Cardiac septum (tissue), 1 donor: ENCODE measurements at regions not wholly inside any gene's neighbourhood (a gene's known extent, or its start where the extent isn't known, plus 50 kb on each side); places are given as distances from the start of the nearest gene placed in this dataset.
"Not testable (repeated sequence)": the region's sequence is repeated elsewhere in the genome, so short reads cannot be mapped to it uniquely, and the experiment has no call there.

Experiments used
- DNase-seq: peaks from one replicate; pipeline ENCODE4 v3.0.0-alpha.2; 2020; ENCODE audit warnings: low spot score
- intact Hi-C: fragments of 100-400 bp; cut with DNase I; formaldehyde crosslinking; loops from one replicate; pipeline ENCODE4 v1.14.0; 2022
- donor health status: DM: no; HTN: no; CAD: no.

DNA sequence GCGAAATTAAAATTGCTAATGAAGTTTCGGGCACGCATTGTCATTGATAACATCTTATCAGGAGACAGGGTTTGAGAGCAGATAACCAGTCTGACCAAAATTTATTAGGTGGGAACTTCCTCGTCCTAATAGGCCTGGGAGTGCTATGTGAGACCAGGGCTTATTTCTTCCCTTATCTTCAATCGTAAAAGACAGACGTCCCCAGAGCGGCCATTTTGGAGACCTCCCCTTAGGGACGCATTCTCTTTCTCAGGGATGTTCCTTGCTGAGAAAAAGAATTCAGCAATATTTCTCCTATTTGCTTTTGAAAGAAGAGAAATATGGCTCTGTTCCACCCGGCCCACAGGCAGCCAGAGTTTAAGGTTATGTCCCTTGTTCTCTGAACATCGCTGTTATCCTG, 184.7 kb downstream of the OSTF1 start:
- intact Hi-C loops, DNase-seq: not testable (repeated sequence)

DNA sequence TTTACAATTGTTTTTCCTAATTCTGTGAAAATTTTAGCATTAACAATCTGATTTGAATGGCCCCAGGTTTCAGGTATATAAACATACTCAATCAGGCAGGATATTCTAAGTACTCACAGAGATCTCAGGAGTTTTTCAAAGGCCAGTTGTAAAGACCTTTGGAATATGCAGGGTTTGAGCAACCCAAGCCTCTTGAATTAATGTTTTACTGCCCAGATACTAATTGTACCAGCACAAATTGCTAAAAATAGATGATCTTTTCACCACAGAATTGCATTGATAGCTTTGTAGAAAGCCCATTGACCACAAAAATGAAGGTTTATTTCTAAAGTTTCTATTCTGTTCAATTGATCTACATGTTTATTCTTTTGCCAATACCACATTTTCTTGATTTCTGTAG, 186.5 kb downstream of the OSTF1 start:
- intact Hi-C loops = no loop called here
- no peak for DNase-seq

DNA sequence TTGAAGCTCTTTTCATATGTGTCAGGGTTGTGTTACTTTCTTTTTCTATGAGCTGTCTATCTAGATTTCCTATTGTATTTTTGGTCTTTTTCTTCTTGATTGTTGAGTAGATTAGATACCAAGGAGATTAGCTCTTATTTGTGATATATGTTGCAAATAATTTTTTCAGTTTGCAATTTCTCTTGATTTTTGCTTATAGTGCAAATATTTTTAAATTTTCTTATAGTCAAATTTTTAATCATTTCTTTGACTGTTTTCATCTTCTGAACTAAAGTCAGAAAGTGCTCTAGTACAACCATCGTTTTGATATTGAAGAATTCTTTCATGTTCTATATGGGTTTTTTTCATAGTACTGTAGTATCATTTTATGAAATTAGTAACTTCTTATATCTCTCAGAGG, 193.7 kb downstream of the OSTF1 start:
- no peak for DNase-seq
- intact Hi-C loops = no loop called here

DNA sequence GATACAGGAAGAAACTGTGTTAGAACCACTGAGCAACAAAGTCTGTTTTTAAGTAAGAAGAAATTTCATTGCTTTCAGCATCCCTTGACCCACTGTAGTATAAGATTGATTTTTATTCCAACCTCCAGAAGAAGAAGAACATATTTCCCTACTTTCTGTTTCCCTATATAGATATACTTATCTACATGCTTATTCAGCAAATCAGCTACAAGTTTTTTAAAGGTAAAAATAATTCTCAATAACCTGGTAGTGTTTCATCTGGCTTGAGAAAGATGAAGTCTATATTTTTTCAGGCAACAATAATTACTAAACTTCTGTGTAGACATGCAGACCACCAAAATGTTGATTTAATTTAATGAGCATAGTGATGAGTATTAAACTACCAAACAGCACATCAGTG, 201.0 kb downstream of the OSTF1 start:
- intact Hi-C loops = no loop called here
- no peak for DNase-seq

DNA sequence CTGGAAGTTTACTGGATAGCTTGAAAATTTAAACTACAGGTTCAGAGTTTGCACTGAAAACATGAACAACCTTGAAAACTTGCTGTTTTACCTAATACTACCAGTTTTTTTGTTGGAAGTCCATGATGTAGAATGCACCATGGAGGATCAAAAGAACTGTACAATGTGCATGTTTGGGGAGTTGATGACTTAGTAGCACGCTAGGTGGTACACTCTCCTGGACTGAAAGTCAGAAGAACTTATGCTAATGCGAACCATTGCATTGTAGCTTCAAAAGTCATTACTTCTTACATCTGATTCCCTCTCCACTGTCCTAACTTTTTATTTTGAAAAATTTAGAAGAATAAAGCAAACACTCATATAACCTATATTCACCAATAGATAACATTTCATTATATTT, 211.0 kb downstream of the OSTF1 start:
- DNase-seq = no peak
- intact Hi-C loops = no loop called here

DNA sequence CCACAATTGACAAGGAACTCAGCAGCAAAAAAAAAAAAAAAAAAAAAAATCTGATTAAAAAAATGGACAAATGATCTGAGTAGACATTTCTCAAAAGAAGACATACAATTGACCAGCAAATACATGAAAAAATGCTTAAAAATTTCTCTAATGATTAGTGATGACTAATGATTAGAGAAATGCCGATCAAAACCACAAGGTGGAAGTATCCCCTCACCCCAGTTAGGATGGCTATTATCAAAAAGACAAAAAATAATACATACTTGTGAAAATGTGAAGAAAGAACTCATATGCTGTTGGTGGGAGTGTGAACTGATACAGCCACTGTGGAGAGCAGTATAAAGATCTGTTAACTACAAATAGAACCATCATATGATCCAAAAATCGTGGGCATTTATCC, 245.3 kb downstream of the OSTF1 start:
- no peak for DNase-seq
- intact Hi-C loops = loop anchor here (10.0 kb wide), 1 partner anchor 531 kb away; no protein-coding TSS in a partner anchor

DNA sequence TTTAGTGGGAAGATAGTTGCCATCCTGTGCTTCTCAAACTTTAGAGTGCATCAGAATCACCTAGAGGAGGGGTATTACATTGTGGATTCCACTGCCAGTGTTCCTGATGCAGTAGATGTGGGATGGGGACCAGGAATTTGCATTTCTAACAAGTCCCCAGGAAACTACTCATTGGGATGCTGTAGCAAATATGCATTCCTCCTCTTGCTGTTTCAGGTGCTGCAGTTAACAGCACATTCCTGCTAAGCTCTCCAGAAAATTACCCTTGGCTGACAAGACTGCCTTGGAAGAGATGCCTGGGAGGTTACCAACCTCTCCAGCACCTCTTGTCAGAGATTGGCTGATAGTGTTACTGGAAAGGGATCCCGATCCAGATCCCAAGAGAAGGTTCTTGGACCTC, 270.5 kb downstream of the OSTF1 start:
- DNase-seq = no peak
- intact Hi-C loops = no loop called here

DNA sequence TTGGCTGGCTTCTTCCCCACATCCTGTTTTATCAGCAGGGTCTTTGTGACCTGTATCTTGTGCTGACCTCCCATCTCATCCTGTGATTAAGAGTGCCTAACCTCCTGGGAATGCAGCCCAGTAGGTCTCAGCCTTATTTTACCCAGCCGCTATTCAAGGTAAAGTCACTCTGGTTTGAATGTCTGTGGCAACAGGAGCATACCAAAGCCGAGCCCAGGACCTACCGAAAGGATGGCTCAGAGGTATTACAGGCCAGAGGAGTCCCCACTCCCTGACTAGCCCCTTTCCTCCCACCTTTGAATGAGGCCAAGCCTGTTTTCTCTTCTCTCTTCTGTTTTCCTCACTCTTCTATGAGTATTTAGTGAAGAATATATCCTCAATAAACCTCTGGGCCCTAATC, 271.3 kb downstream of the OSTF1 start:
- intact Hi-C loops = no loop called here
- DNase-seq = no peak

DNA sequence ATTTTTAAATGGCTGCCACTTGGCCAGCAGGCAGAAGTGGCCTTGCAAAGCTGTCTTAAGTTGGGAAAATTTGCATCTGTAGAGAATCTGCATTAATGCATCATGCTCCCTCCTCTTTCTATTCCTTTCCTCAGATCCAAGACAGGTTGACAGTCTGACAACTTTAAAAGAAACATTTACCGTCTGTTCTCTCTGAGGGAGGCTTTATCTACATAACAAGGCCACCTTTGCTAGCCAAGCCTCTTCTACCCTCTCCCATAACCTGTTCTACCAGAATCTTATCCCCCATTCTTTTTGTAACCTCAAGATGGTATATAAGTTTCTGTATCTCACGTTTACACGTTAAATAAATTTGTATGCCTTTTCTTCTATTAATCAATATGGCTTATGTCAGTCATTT, 271.9 kb downstream of the OSTF1 start:
- intact Hi-C loops = no loop called here
- no peak for DNase-seq

DNA sequence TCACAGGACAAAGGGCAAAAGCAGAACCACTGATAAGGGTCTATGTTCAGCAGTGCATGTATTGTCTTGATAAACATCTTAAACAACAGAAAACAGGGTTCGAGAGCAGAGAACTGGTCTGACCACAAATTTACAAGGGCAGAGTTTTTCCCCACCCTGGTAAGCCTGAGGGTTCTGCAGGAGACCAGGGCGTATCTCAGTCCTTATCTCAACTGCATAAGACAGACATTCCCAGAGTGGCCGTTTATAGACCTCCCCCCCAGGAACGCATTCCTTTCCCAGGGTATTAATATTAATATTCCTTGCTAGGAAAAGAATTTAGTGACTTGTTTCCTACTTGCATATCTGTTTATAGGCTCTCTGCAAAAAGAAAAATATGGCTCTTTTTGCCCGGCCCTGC, 274.1 kb downstream of the OSTF1 start:
- intact Hi-C loops, DNase-seq: not testable (repeated sequence)

DNA sequence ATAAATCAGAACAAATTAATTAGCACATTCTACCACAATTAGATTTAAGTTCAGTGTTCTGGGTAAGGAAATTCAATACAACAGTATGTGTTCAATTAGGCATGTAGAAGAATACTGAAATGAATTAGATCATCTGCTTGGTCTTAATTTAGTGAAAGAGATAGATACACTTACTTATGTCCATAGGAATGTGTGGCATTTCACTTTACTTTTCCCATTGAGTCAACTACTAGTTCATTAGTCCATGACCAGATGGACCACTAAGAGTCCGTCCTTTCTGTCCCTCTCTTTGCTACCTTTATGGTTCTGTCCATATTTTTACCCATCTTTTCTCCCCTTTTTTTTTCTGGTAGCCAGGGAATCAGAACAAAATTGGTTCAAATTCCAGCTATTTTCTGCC, 276.9 kb downstream of the OSTF1 start:
- intact Hi-C loops = no loop called here
- DNase-seq = no peak

DNA sequence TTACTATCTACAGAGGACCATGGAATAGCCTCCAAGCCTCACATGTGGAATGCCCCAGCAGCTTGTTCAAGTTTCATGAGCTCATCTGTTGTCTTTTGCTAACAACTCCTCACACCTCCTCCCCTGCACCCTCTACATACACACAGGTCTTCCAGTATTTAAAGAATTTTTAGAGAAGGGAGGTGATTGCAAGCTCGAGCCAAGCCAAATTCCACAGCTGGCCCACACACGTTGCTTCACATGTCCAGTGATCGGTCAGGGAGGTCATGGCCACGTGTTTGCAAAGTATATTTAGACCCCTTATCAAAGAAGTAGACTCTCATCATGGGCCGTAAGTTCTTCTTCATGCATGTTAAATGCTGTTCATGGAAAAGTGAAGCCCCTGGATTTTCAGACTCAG, 281.7 kb downstream of the OSTF1 start:
- intact Hi-C loops = no loop called here
- no peak for DNase-seq

DNA sequence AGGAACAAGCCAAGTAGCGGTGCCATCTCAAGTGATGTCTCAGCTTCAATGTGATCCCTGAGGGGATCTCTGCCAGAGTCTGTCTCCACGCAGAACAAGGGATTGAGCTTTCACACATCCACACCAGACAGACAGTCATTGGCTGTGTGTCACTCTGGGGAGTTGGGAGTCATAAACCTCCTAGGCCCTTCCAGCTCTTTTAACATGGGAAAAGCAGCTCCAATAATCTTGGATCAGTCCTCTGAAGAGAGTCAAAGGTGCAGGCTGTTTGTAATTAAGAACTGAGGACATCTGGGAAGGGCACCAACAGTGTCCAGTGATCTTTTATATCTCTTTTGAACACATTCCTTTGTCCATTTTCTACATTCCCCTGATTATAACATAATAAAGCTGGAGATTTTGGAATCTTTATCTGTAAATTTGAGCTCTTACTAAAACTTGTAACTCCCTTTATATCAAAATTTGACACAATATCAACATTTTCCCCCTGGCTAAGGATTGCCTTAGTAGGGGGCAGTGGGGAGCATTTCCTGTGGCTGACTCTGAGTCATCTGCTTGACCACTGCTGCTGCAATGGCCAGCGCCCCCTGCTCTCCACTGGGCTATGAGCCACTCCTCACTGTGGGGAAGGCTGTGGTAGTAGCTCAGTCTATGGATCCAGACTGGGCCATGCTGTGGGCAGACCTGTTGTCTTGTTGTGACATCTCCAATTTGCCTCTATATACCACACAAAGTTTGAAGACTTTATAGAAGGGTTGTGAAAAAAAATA, 284.4 kb downstream of the OSTF1 start:
- DNase-seq = no peak
- intact Hi-C loops = no loop called here

DNA sequence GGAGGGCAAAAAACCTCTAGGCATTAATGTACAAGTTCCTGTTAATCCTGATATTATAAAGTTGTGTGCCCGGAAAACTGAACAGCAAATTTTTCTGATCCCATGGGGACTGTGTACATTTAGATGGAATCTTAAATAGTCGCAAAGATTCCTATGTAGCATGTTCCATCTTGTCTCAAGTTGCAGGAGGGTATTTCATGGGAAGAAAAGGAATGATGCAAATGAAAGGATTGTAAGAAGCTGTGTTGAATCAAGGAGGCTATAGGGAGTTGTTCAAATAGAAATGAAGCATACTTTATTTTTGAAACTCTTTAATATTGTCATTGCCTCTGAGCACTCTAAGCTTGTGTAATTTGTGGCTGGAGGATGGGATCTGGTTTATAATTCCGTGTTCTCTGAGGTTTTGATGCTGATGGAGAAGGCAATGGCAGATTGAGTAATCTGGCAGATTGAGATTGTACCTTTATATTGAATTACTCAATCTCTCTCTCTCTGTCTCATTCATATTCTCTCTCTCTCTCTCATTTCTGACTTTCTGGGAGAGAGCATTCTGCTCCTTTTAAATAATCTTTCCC, 288.5 kb downstream of the OSTF1 start:
- intact Hi-C loops = no loop called here

DNA sequence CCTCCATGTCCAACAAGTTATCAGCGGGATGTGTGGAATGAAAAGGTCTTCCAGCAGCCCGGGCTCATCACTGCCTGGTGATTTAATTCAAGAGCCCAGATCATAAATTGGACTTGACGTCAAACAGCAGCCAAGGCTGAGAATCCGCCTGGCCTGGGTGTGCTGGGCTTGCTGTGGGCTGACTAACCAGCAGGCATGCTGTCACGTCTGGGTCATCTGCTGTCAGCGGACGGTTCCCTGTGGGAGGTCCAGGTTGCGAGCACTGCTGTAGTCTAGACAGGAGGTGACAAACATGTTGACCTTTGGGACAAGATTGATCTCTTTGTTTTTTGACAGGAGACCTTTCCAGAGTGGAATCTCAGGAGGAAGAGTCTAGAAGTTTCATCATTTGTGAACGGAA, 289.7 kb downstream of the OSTF1 start:
- no peak for DNase-seq
- intact Hi-C loops = no loop called here

More for the DNA sequence above, 288.5 kb downstream of the OSTF1 start:
- DNase-seq = no peak

DNA sequence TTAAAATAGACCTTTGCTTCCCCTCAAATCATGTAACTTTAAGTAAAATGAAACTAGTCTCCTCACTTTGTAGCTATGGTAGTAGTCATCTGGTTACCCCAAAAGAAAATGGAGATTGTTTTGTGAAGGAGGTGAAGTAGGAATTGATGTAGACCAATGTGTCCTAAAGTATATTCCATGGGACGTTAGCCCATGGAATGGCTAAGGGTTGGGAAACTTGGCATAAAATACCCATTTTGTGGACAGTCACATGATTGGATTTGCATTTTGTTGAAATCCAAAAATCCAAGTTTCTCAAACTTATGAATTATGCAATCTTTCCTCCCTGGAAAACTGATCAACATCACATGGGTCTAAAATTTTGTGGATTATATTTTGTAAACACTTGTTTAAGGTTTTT, 290.6 kb downstream of the OSTF1 start:
- intact Hi-C loops = no loop called here
- DNase-seq = no peak

DNA sequence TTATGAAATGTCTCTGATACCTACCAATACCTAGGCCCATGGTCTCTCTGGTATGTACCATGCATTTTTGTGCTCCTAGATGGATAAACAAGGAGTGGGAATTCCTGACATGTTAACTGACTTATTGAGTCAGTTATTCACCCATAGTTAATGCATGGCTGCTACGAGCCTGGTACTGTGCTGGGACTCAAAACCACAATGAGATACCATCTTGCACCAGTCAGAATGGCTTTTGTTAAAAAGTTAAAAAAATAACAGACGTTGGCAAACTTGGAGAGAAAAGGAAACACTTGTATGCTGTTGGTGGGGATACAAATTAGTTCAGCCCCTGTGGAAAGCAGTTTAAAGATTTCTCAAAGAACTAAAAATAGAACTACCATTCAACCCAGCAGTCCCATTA, 293.8 kb downstream of the OSTF1 start:
- intact Hi-C loops = no loop called here

DNA sequence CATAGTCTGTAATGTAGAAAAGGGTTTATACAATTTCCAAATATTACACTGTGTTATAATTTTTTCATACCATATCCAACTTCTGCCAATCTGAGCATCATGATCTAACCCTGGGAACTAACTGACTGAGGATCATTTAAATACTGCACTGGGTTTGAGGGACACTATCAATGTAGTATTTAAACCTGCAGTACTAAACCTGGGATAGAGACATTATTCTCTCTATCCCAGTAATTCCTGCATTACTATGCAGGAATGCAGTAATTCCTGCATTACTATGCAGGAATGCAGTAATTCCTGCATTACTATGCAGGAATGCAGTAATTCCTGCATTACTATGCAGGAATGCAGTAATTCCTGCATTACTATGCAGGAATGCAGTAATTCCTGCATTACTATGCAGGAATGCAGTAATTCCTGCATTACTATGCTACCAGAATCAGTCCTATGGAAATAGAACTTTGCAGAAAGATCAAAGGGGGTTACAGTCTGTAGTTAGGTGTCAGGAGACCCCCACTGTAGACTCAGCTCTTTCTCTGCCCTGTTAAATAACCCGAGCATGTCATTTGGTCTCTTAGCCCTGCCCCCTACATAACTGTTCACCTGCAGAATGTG, 295.2 kb downstream of the OSTF1 start:
- intact Hi-C loops = not testable (repeated sequence)

More for the DNA sequence above, 293.8 kb downstream of the OSTF1 start:
- no peak for DNase-seq

DNA sequence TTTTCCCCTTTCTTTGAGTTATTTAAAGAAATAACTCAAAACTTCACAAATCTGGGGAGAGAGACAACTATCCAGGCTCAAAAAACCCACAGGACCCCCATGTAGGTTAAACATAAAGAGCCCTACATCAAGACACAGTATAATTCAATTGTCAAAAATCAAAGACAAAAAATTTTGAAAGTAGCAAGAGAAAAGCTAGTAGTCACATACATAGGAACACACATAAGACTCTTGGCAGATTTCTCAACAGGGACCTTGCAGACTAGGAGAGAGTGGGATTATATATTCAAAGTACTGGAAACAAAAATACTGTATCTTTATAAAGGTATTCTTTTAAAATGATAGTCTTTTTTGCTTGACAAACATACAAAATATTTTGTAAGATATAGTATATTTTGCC, 296.9 kb downstream of the OSTF1 start:
- no peak for DNase-seq
- intact Hi-C loops = no loop called here

More for the DNA sequence above, 295.2 kb downstream of the OSTF1 start:
- not testable (repeated sequence) for DNase-seq

DNA sequence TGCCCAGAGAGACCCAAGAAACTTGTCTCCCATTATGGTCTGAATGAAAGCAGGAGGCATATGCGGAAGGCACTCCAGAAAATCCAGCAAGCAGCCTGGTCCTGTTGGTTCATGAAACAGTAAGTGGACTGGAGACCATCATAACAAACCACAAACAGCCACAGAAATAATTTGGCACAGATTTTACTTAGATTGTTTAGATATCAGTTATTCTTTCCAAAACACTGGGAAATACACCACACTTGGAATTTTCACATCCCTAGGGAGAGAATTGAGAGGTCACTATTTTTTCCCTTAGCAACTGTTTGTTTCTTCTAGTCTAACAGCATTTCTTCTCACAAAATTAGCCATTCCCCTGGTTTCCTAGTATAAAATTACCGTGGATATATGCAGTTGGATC, 300.8 kb downstream of the OSTF1 start:
- intact Hi-C loops = no loop called here
- no peak for DNase-seq

DNA sequence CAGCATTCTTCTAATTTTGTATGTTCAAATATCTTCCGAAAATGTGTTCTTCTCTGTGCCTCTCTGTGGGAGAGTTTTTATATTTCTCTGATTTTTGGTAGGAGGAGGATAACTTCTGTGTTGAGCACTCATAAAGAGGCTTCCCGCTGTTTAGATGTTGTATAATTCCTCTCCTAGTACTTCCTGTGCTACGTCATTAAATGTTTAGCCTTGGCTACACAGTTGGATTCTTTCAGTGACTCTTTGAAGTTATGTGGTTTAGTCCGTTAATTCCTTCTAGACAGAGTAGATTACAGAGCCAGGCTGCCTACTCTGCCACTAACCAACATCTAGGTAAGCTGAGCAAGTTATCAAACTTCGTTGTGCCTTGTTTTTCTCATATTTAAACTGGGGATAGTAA, 302.6 kb downstream of the OSTF1 start:
- intact Hi-C loops = no loop called here
- no peak for DNase-seq
